Panc1 (cell line): ENCODE measurements at regions not wholly inside any gene's neighbourhood (a gene's known extent, or its start where the extent isn't known, plus 50 kb on each side); places are given as distances from the start of the nearest gene placed in this dataset.
"Not testable (repeated sequence)": the region's sequence is repeated elsewhere in the genome, so short reads cannot be mapped to it uniquely, and the experiment has no call there.

Experiments used
- ATAC-seq: fragments of 200-7000 bp; cut with Tn5 transposase; 2 replicates; pipeline ENCODE4 v1.9.1; 2020; ENCODE audit warnings: mild to moderate bottlenecking, moderate library complexity
- BruUV-seq: library from RNA; stranded (reverse); fragments of 400-500 nt; replicated peaks from 2 replicates; lab custom pipeline; 2021; lab: Mats Ljungman, UMichigan
- CTCF ChIA-PET: fragments of 300-600 bp; sonication (Branson Sonifier 250); formaldehyde crosslinking; loops from one replicate; lab custom pipeline; 2022; ENCODE audit warnings: antibody characterized with exemption; lab: Charles Lee
- POLR2A ChIA-PET: fragments of 300-600 bp; sonication (Branson Sonifier 250); formaldehyde crosslinking; loops from one replicate; lab custom pipeline; 2022; ENCODE audit warnings: antibody characterized with exemption; lab: Charles Lee
- DNase-seq: peaks from one replicate; pipeline ENCODE4 v3.0.0-alpha.2; 2010; ENCODE audit warnings: low read depth, low spot score
- H3K27ac ChIP-seq: 2 replicates; pipeline ENCODE4 v1.5.1; 2011; ENCODE audit warnings: mild to moderate bottlenecking, low read length, inconsistent platforms
- H3K27me3 ChIP-seq: fragments of 200-500 bp; sonication (Bioruptor generic); 2 replicates; pipeline ENCODE4 v1.6.0; 2014; ENCODE audit warnings: low read length, inconsistent platforms; ENCODE audit not compliant: control insufficient read depth, insufficient read depth
- H3K36me3 ChIP-seq: fragments of 200-500 bp; sonication (Bioruptor generic); 2 replicates; pipeline ENCODE4 v1.5.1; 2014; ENCODE audit warnings: inconsistent platforms, mild to moderate bottlenecking, low read length, moderate library complexity; ENCODE audit not compliant: control insufficient read depth, insufficient read depth
- H3K4me1 ChIP-seq: 2 replicates; pipeline ENCODE4 v1.5.1; 2011; ENCODE audit warnings: inconsistent platforms, mild to moderate bottlenecking, low read length, moderate library complexity; ENCODE audit not compliant: control insufficient read depth, insufficient read depth
- H3K4me3 ChIP-seq, 2 experiments: 2 replicates each; pipeline ENCODE4 v1.5.1; 2011 to 2012; ENCODE audit warnings: low read depth in 2 of 2, low read length in 2 of 2, mild to moderate bottlenecking in 2 of 2, inconsistent platforms in 1 of 2, moderate library complexity in 1 of 2
- H3K9me3 ChIP-seq: fragments of 200-500 bp; sonication (Bioruptor generic); 2 replicates; pipeline ENCODE4 v1.5.1; 2014; ENCODE audit warnings: low read depth, mild to moderate bottlenecking, inconsistent platforms, low read length, moderate library complexity; ENCODE audit not compliant: control insufficient read depth, insufficient read depth
- POLR2AphosphoS5 ChIP-seq: IDR thresholded peaks from 2 replicates; pipeline ENCODE4 v1.6.1; 2012; ENCODE audit warnings: mild to moderate bottlenecking, low read depth, low read length, moderate library complexity
- SIN3A ChIP-seq: IDR thresholded peaks from 2 replicates; pipeline ENCODE4 v1.6.1; 2012; ENCODE audit warnings: low read depth, mild to moderate bottlenecking, low read length, moderate library complexity, borderline replicate concordance; ENCODE audit not compliant: insufficient read depth
- in situ Hi-C: cut with HindIII; loops from 2 replicates; pipeline ENCODE4 v1.10.0; 2016; ENCODE audit warnings: low sequenced_read_pairs, low pct_unique_long_range_greater_than_20kb
- intact Hi-C: fragments of 100-400 bp; cut with micrococcal nuclease; formaldehyde crosslinking; loops from one replicate; pipeline ENCODE4 v1.10.0; 2022; ENCODE audit not compliant: unreplicated experiment

DNA sequence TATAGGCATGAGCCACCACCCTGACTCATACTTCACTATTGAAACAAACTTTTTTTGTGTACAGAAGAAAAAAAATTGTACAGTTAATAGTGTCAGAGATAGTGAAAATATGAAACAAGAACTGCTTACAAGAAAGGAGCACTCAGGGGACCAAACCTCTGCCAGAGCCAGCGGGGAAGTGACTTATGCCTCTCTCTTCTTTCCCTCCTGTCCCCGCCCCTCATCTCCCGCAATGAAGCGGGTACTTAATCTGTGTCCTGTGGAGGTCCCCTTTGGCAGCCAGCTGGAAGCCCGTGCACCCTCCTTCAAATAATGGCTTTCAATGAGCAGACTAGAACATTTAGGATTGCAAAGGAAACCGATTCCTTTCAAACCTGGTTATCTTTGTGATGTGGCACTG lies 51.5 kb downstream of the PPIAL4A start:
- POLR2A ChIA-PET, intact Hi-C loops, H3K36me3 ChIP-seq, H3K4me1 ChIP-seq, in situ Hi-C loops, H3K27ac ChIP-seq, BruUV-seq, H3K9me3 ChIP-seq, DNase-seq, H3K4me3 ChIP-seq, CTCF ChIA-PET, H3K27me3 ChIP-seq, ATAC-seq: not testable (repeated sequence)

DNA sequence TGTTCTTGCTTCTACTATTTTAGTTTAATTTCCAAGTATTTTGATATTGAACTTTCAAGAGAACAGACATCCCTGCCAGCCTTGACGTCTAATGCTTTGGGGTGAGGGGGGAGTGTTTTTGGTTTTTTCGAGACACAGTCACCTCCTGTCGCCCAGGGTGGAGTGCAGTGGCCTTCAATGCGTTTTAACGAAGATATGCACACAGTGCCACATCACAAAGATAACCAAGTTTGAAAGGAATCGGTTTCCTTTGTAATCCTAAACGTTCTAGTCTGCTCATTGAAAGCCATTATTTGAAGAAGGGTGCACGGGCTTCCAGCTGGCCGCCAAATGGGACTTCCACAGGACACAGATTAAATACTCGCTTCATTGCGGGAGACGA lies 52.3 kb downstream of the PPIAL4A start:
- ATAC-seq, BruUV-seq, DNase-seq, CTCF ChIA-PET, POLR2A ChIA-PET, H3K36me3 ChIP-seq, H3K27me3 ChIP-seq, in situ Hi-C loops, intact Hi-C loops, H3K9me3 ChIP-seq, H3K4me1 ChIP-seq: not testable (repeated sequence)
- Histone ChIP-seq H3K27ac (peak overlapping the region; percentile 79; the same call in 1 of the 2 replicates), H3K4me3 (peak overlapping the region; percentile 43 to 63)

DNA sequence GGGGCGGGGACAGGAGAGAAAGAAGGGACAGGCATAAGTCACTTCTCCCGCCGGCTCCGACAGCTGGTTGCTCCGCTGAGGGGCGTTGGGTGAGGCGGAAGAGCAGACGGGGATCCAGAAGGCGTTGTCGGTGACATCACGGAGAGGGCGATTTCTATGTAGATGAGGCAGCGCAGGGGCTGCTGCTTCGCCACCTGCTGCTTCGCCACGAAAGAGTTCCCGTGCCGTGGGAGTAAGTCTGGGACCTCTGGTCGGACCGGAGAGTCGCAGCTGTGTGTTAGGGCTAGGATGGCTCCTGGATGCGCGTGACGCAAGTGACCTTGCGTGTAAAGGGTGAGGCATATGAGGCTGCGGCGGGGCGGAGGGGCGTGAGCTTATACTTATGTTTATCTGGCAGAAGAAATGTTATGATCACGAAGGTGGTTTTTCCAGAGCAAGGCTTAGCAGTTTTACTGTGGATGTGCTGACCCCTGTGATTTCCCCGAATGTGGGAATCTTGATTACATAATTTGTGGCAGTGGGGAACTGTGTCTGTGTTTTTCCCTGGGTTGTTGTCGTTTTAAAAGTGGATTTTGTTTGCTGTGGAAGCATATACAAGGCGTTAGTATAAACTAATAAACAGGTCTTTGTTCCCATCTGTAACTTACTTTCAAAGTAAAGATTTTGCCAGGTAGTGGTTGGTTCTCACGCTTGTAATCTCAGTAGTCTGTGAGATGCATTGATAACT lies 52.8 kb downstream of the PPIAL4A start:
- Histone ChIP-seq H3K4me3 (peak overlapping the region; percentile 43 to 63), H3K27ac (peak overlapping the region; percentile 79; the same call in 1 of the 2 replicates)
- peak; percentile 67 for DNase-seq
- TF ChIP-seq POLR2AphosphoS5 (peak; percentile 99), SIN3A (peak; percentile 94; the same call in 1 of the 2 replicates)
- CTCF ChIA-PET, H3K4me1 ChIP-seq, H3K36me3 ChIP-seq, H3K27me3 ChIP-seq, in situ Hi-C loops, intact Hi-C loops, H3K9me3 ChIP-seq, POLR2A ChIA-PET: not testable (repeated sequence)
- ATAC-seq = peak; percentile 93
- TSS peak; percentile 99 for BruUV-seq

- ATAC-seq = peak; percentile 41
- H3K36me3 ChIP-seq, POLR2A ChIA-PET, H3K4me3 ChIP-seq, H3K27me3 ChIP-seq, H3K9me3 ChIP-seq, CTCF ChIA-PET, BruUV-seq, H3K27ac ChIP-seq, H3K4me1 ChIP-seq, in situ Hi-C loops, intact Hi-C loops, DNase-seq: not testable (repeated sequence)
Measured at GRCh38 chr1:120942945-120943319, 53.4 kb downstream of the PPIAL4A start.

GRCh38 chr1:120944691-120945090 lies 55.1 kb downstream of the PPIAL4A start:
- ATAC-seq = not testable (repeated sequence)

GRCh38 chr1:120945122-120945521 lies 55.6 kb downstream of the PPIAL4A start:
- POLR2A ChIA-PET, H3K27me3 ChIP-seq, in situ Hi-C loops: not testable (repeated sequence)

More at GRCh38 chr1:120944691-120945090, 55.1 kb downstream of the PPIAL4A start:
- DNase-seq, intact Hi-C loops, H3K27me3 ChIP-seq, H3K9me3 ChIP-seq, in situ Hi-C loops, H3K4me3 ChIP-seq, H3K27ac ChIP-seq, H3K4me1 ChIP-seq, H3K36me3 ChIP-seq, BruUV-seq, CTCF ChIA-PET, POLR2A ChIA-PET: not testable (repeated sequence)

DNA sequence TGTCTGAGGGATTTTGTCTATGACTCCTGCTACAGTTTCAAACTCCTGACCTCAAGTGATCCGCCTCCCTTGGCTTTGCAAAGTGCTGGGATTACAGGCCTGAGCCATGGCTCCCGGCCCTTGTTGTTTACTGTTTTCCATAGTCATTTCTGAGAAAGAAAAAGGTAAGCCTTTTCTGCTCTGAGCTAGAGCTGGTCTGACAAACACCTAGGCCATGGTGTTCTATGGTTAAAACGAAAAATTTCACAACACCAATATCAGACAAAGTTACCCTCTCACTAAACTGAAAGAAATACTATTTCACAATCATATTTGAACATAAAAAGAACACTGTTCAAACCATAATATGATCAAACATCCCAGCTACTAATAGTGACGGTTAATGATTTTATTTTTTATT lies 57.5 kb downstream of the PPIAL4A start:
- intact Hi-C loops, H3K9me3 ChIP-seq, H3K27me3 ChIP-seq, H3K27ac ChIP-seq, POLR2A ChIA-PET, H3K4me3 ChIP-seq, BruUV-seq, H3K36me3 ChIP-seq, DNase-seq, ATAC-seq, CTCF ChIA-PET, in situ Hi-C loops, H3K4me1 ChIP-seq: not testable (repeated sequence)

More at GRCh38 chr1:120945122-120945521, 55.6 kb downstream of the PPIAL4A start:
- CTCF ChIA-PET, H3K4me3 ChIP-seq, DNase-seq, H3K4me1 ChIP-seq, H3K9me3 ChIP-seq, ATAC-seq, H3K36me3 ChIP-seq, BruUV-seq, intact Hi-C loops, H3K27ac ChIP-seq: not testable (repeated sequence)
